CD14-positive monocyte (primary cell): ENCODE measurements at regions not wholly inside any gene's neighbourhood (a gene's known extent, or its start where the extent isn't known, plus 50 kb on each side); places are given as distances from the start of the nearest gene placed in this dataset.
"Not testable (repeated sequence)": the region's sequence is repeated elsewhere in the genome, so short reads cannot be mapped to it uniquely, and the experiment has no call there.

Experiments used
- DNase-seq, 3 donors: peaks; one replicate each; pipeline ENCODE4 v3.0.0-alpha.2; 2011 to 2022
- H2AFZ ChIP-seq: 2 replicates; pipeline ENCODE4 v1.6.0; 2012; ENCODE audit warnings: mild to moderate bottlenecking, low read depth, low read length, inconsistent platforms; ENCODE audit not compliant: insufficient read depth, poor library complexity, severe bottlenecking
- H3K27ac ChIP-seq, 2 donors: 1 replicate in 1 of 2; 2 replicates in 1 of 2; pipeline ENCODE4 v1.5.1; 2012 to 2013; ENCODE audit warnings: low read length in 2 of 2, control low read depth in 1 of 2, inconsistent platforms in 1 of 2, low read depth in 1 of 2, mild to moderate bottlenecking in 1 of 2
- H3K27me3 ChIP-seq, 2 donors: one replicate each; pipeline versions ENCODE4 v1.6.0 to v1.6.1; 2011 to 2013; ENCODE audit warnings: low read length in 2 of 2; ENCODE audit not compliant: control insufficient read depth in 2 of 2, insufficient read depth in 2 of 2
- H3K36me3 ChIP-seq, 2 donors: replicated peaks in 1 of 2; 1 replicate in 1 of 2; 2 replicates in 1 of 2; pipeline versions ENCODE4 v1.5.1 to v1.6.1; 2012 to 2013; ENCODE audit warnings: low read length in 2 of 2, control low read depth in 1 of 2, inconsistent platforms in 1 of 2, mild to moderate bottlenecking in 1 of 2; ENCODE audit not compliant: insufficient read depth in 2 of 2, control insufficient read depth in 1 of 2
- H3K4me1 ChIP-seq, 2 donors: 1 replicate in 1 of 2; 2 replicates in 1 of 2; pipeline versions ENCODE4 v1.5.1 to v1.6.1; 2012 to 2013; ENCODE audit warnings: low read length in 2 of 2, control low read depth in 1 of 2, inconsistent platforms in 1 of 2, mild to moderate bottlenecking in 1 of 2, moderate library complexity in 1 of 2; ENCODE audit not compliant: insufficient read depth in 2 of 2, control insufficient read depth in 1 of 2
- H3K4me2 ChIP-seq: replicated peaks from 2 replicates; pipeline ENCODE3; 2012; ENCODE audit warnings: low read length, moderate library complexity, mild to moderate bottlenecking; ENCODE audit not compliant: poor library complexity, severe bottlenecking; ENCODE audit errors: extremely low read depth
- H3K4me3 ChIP-seq, 3 experiments: fragments of 200-600 bp in 1 of 3; sonication (generic) in 1 of 3; replicated peaks in 1 of 3; 1 replicate in 2 of 3; 2 replicates in 1 of 3; pipeline ENCODE4 v1.5.1; 2011 to 2013; ENCODE audit warnings: low read length in 3 of 3, mild to moderate bottlenecking in 3 of 3, control low read depth in 2 of 3, low read depth in 2 of 3, inconsistent platforms in 1 of 3, moderate library complexity in 1 of 3
- H3K79me2 ChIP-seq: 2 replicates; pipeline ENCODE4 v1.6.0; 2012; ENCODE audit warnings: mild to moderate bottlenecking, control low read depth, inconsistent platforms, low read length, moderate library complexity; ENCODE audit not compliant: insufficient read depth
- H3K9ac ChIP-seq: 2 replicates; pipeline ENCODE4 v1.6.0; 2017; ENCODE audit warnings: low read length, mild to moderate bottlenecking; ENCODE audit not compliant: insufficient read depth, poor library complexity, severe bottlenecking
- H3K9me3 ChIP-seq, 2 donors: replicated peaks in 1 of 2; 1 replicate in 1 of 2; 2 replicates in 1 of 2; pipeline versions ENCODE4 v1.5.1 to v1.6.1; 2012 to 2013; ENCODE audit warnings: low read length in 2 of 2, control low read depth in 1 of 2; ENCODE audit not compliant: control insufficient read depth in 1 of 2, insufficient read depth in 1 of 2
- H4K20me1 ChIP-seq: 2 replicates; pipeline ENCODE4 v1.6.0; 2012; ENCODE audit warnings: mild to moderate bottlenecking, low read length, control low read depth, moderate library complexity; ENCODE audit not compliant: insufficient read depth
- H3K27ac Mint-ChIP-seq, 7 donors: one replicate each; pipeline ENCODE4 v1.8.0; 2020; ENCODE audit warnings: mild to moderate bottlenecking in 7 of 7, mixed read lengths in 7 of 7, moderate library complexity in 6 of 7, inconsistent platforms in 2 of 7
- H3K27me3 Mint-ChIP-seq, 3 donors: one replicate each; pipeline ENCODE4 v1.8.0; 2021 to 2022; ENCODE audit warnings: low read depth in 3 of 3, mild to moderate bottlenecking in 3 of 3, mixed read lengths in 3 of 3, moderate library complexity in 3 of 3, inconsistent platforms in 1 of 3
- H3K36me3 Mint-ChIP-seq, 2 donors: one replicate each; pipeline ENCODE4 v1.8.0; 2020; ENCODE audit warnings: mixed read lengths in 2 of 2, inconsistent platforms in 1 of 2, mild to moderate bottlenecking in 1 of 2
- H3K4me1 Mint-ChIP-seq: one replicate; pipeline ENCODE4 v1.8.0; 2020; ENCODE audit warnings: mild to moderate bottlenecking, mixed read lengths
- H3K4me3 Mint-ChIP-seq, 2 donors: one replicate each; pipeline ENCODE4 v1.8.0; 2020; ENCODE audit warnings: mild to moderate bottlenecking in 2 of 2, mixed read lengths in 2 of 2, moderate library complexity in 1 of 2
- H3K9me3 Mint-ChIP-seq, 7 donors: one replicate each; pipeline ENCODE4 v1.8.0; 2020 to 2022; ENCODE audit warnings: mixed read lengths in 7 of 7, mild to moderate bottlenecking in 6 of 7, moderate library complexity in 6 of 7, inconsistent platforms in 2 of 7
- WGBS: methylation state at CpG from one replicate; pipeline ENCODE4 v1.1.5; 2013; ENCODE audit warnings: missing lambda C conversion rate; ENCODE audit not compliant: insufficient coverage; 5-methylcytosine and 5-hydroxymethylcytosine counted together
- intact Hi-C, 2 donors: fragments of 100-400 bp; cut with micrococcal nuclease; formaldehyde crosslinking; loops; one replicate each; pipeline versions ENCODE4 v1.15.0 to v1.15.1; 2023
- TF ChIP-seq, protein P1 (sequence below): fragments of 200-600 bp; IDR thresholded peaks from one replicate; pipeline ENCODE4 v1.8.0; 2022; ENCODE audit warnings: antibody characterized with exemption, mild to moderate bottlenecking

DNA sequence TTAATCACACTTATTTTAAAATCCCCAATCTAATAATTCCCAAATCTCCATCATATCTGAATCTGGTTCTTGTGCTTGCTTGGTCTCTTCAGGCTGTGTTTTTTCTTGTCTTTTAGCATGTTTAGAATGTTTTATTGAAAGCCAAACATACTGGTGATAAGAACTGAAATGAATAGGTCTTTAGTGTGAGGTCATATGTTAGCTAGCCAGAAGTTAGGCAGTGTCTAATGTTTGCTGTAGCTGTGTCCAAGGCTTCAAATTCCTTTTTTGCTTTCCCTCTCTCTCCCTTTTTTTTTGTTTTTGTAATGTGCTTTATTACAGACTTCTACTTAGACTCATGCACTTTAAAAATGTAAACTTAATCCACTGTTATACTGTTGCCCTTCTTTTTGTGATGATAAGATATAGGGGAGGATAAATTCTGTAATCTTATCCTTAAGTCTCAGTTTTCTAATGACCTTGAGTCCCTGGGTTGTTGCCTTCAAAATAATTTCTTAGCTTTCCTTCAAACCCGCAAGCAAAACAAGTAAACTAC, 725.1 kb downstream of the BRINP3 start:
- Histone ChIP-seq H3K4me1 (no peaks in the 10 kb centered on the region), H3K27ac (no peak overlapping the region), H3K27me3 (no peaks in the 10 kb centered on the region), H3K9ac (no peak overlapping the region), H3K79me2 (no peaks in the 10 kb centered on the region), H3K4me3 (no peak overlapping the region), H3K36me3 (no peaks in the 10 kb centered on the region), H4K20me1 (no peaks in the 10 kb centered on the region), H3K9me3 (peaks cover 0 to 9% of the 10 kb centered on the region in 2 donors), H2AFZ (no peak overlapping the region), H3K4me2 (no peak overlapping the region)
- Mint-ChIP-seq H3K27me3 (no peaks in the 10 kb centered on the region), H3K9me3 (peaks cover 3 to 9% (median 6%) of the 10 kb centered on the region in 7 donors), H3K36me3 (no peaks in the 10 kb centered on the region), H3K27ac (no peak overlapping the region), H3K4me1 (no peaks in the 10 kb centered on the region), H3K4me3 (no peak overlapping the region)
- TF ChIP-seq, protein P1, sequence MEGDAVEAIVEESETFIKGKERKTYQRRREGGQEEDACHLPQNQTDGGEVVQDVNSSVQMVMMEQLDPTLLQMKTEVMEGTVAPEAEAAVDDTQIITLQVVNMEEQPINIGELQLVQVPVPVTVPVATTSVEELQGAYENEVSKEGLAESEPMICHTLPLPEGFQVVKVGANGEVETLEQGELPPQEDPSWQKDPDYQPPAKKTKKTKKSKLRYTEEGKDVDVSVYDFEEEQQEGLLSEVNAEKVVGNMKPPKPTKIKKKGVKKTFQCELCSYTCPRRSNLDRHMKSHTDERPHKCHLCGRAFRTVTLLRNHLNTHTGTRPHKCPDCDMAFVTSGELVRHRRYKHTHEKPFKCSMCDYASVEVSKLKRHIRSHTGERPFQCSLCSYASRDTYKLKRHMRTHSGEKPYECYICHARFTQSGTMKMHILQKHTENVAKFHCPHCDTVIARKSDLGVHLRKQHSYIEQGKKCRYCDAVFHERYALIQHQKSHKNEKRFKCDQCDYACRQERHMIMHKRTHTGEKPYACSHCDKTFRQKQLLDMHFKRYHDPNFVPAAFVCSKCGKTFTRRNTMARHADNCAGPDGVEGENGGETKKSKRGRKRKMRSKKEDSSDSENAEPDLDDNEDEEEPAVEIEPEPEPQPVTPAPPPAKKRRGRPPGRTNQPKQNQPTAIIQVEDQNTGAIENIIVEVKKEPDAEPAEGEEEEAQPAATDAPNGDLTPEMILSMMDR, result no peak
- no CpG with 5 or more reads among the region's 1 CpG for WGBS
- DNase-seq, result no peak
- intact Hi-C loops, result no loop called here

DNA sequence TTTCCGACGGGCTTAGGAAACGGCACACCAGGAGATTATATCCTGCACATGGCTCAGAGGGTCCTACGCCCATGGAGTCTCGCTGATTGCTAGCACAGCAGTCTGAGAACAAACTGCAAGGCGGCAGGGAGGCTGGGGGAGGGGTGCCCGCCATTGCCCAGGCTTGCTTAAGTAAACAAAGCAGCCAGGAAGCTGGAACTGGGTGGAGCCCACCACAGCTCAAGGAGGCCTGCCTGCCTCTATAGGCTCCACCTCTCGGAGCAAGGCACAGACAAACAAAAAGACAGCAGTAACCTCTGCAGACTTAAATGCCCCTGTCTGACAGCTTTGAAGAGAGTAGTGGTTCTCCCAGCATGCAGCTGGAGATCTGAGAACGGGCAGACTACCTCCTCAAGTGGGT, 722.6 kb downstream of the BRINP3 start:
- H3K27ac Mint-ChIP-seq, H3K4me3 ChIP-seq, H3K9ac ChIP-seq, H3K4me2 ChIP-seq, H3K9me3 Mint-ChIP-seq, H3K4me3 Mint-ChIP-seq, H3K9me3 ChIP-seq, DNase-seq, H2AFZ ChIP-seq, intact Hi-C loops, H3K27me3 ChIP-seq, H3K79me2 ChIP-seq, H3K36me3 Mint-ChIP-seq, H3K27me3 Mint-ChIP-seq, H4K20me1 ChIP-seq, H3K36me3 ChIP-seq, H3K27ac ChIP-seq, H3K4me1 Mint-ChIP-seq, H3K4me1 ChIP-seq: not testable (repeated sequence)
- WGBS, result 76% methylated on average over 5 of the region's 9 CpGs
